ENCODE measurements at regions not wholly inside any gene's neighbourhood (a gene's known extent, or its start where the extent isn't known, plus 50 kb on each side); places are given as distances from the start of the nearest gene placed in this dataset.

DNA sequence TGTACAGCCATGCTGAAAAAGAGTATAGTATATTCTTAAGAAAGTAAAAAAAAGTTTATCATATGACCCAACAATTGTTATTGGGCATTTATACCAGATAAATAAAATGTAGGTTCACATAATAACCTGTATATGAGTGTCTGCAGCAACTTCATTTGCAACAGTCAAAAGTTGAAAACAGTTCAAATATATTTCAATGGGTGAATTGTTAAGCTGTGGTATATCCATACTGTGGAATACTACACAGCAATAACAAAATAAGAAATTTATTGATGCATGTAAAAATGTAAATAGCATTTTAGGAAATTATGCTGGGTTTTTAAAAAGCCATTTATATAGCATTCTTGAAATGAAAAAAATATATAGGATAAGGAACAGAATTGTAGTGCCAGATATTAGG lies 1420.1 kb upstream of the ACO1 start:
- Histone ChIP-seq H3K27ac (ENCODE audit: insufficient read length, low read depth, low read length) (no peak overlapping the region), H3K9ac (ENCODE audit: extremely low read depth, insufficient read length, low read length) (no peak overlapping the region), H2BK15ac (ENCODE audit: low read depth, low read length) (no peak overlapping the region), H2AFZ (ENCODE audit: low read length) (no peak overlapping the region), H3K9me3 (ENCODE audit: control insufficient read depth, low read depth, low read length) (no peaks in the 10 kb centered on the region), H3K56ac (ENCODE audit: insufficient read length, low read depth, low read length) (no peak overlapping the region), H3K79me1 (ENCODE audit: insufficient read depth, low read depth, low read length, poor library complexity, severe bottlenecking) (no peaks in the 10 kb centered on the region), H2BK20ac (ENCODE audit: low read depth, low read length, poor library complexity, severe bottlenecking) (no peak overlapping the region), H4K20me1 (ENCODE audit: control insufficient read depth, insufficient read depth, insufficient read length) (no peaks in the 10 kb centered on the region), H3K79me2 (ENCODE audit: insufficient read depth, low read length) (no peaks in the 10 kb centered on the region), H3T11ph (ENCODE audit: low read length) (no peak overlapping the region), H4K5ac (ENCODE audit: insufficient read length, low read depth, low read length) (no peak overlapping the region), H2BK12ac (ENCODE audit: insufficient read length, low read depth, low read length) (no peak overlapping the region), H4K8ac (replicated peaks; ENCODE audit: insufficient read length, low read depth, low read length) (no peak overlapping the region), H3K4me2 (ENCODE audit: insufficient read depth, insufficient read length, low read length) (no peak overlapping the region), H3K18ac (ENCODE audit: insufficient read length, low read depth, low read length) (no peak overlapping the region), H3K4ac (ENCODE audit: low read depth, low read length) (no peak overlapping the region), H3K27me3 (ENCODE audit: insufficient read depth, low read length) (no peaks in the 10 kb centered on the region), H3K23me2 (ENCODE audit: insufficient read length, low read depth, low read length, poor library complexity, severe bottlenecking) (no peaks in the 10 kb centered on the region), H3K4me1 (ENCODE audit: insufficient read depth, low read length) (no peaks in the 10 kb centered on the region), H4K91ac (ENCODE audit: insufficient read length, low read depth, low read length) (no peak overlapping the region), H2BK120ac (ENCODE audit: low read depth, low read length, poor library complexity, severe bottlenecking) (no peak overlapping the region), H3K14ac (ENCODE audit: insufficient read depth, low read length) (no peak overlapping the region), H3K23ac (ENCODE audit: insufficient read length, low read depth, low read length) (no peak overlapping the region), H2AK5ac (ENCODE audit: insufficient read length, low read length) (no peak overlapping the region), H2BK5ac (ENCODE audit: insufficient read length, low read length) (no peak overlapping the region)
- peaks cover 0 to 9% of the 10 kb centered on the region in 2 experiments; a peak in 2 of 4 replicates for H3K4me1 Mint-ChIP-seq
- peaks cover 12 to 14% of the 10 kb centered on the region in 2 experiments for H3K9me3 Mint-ChIP-seq
- H3K27me3 Mint-ChIP-seq (ENCODE audit: low read depth) = no peaks in the 10 kb centered on the region; the same call in 1 of the 2 replicates
- no peak for DNase-seq
- TF ChIP-seq, protein P1, sequence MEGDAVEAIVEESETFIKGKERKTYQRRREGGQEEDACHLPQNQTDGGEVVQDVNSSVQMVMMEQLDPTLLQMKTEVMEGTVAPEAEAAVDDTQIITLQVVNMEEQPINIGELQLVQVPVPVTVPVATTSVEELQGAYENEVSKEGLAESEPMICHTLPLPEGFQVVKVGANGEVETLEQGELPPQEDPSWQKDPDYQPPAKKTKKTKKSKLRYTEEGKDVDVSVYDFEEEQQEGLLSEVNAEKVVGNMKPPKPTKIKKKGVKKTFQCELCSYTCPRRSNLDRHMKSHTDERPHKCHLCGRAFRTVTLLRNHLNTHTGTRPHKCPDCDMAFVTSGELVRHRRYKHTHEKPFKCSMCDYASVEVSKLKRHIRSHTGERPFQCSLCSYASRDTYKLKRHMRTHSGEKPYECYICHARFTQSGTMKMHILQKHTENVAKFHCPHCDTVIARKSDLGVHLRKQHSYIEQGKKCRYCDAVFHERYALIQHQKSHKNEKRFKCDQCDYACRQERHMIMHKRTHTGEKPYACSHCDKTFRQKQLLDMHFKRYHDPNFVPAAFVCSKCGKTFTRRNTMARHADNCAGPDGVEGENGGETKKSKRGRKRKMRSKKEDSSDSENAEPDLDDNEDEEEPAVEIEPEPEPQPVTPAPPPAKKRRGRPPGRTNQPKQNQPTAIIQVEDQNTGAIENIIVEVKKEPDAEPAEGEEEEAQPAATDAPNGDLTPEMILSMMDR (conservative IDR thresholded peaks at IDR 0.05) = no peak
- H3K4me3 Mint-ChIP-seq = no peak overlapping the region
- peaks cover 1 to 26% (median 2%) of the 10 kb centered on the region in 3 experiments; a peak in 4 of 7 replicates for H3K36me3 Mint-ChIP-seq (ENCODE audit: insufficient read depth in 1 of 3, low read depth in 3 of 3)
- H3K27ac Mint-ChIP-seq = no peak overlapping the region

All from H9 (cell line).